NOMO-1 treated with dmso at 0.1 percent for 144 hours (cell line): ENCODE measurements at regions not wholly inside any gene's neighbourhood (a gene's known extent, or its start where the extent isn't known, plus 50 kb on each side); places are given as distances from the start of the nearest gene placed in this dataset.
"Not testable (repeated sequence)": the region's sequence is repeated elsewhere in the genome, so short reads cannot be mapped to it uniquely, and the experiment has no call there.

Experiments
- DNase-seq: peaks from one replicate; lab custom pipeline; 2025; ENCODE audit not compliant: unreplicated experiment; lab: John Stamatoyannopoulos, UW

- no peak for DNase-seq
Measured at GRCh38 chr1:221865808-221866207, 123.9 kb upstream of the DUSP10 start.

- no peak for DNase-seq
Measured at GRCh38 chr1:221863635-221864034, 121.7 kb upstream of the DUSP10 start.

- DNase-seq, result no peak
Measured at GRCh38 chr1:221862971-221863370, 121.1 kb upstream of the DUSP10 start.

- no peak for DNase-seq
Measured at GRCh38 chr1:221858818-221859611, 117.1 kb upstream of the DUSP10 start.

GRCh38 chr1:221857094-221857444, 115.2 kb upstream of the DUSP10 start:
- not testable (repeated sequence) for DNase-seq

- no peak for DNase-seq
Measured at GRCh38 chr1:221856228-221857093, 114.6 kb upstream of the DUSP10 start.

- DNase-seq, result no peak
Measured at GRCh38 chr1:221855156-221855555, 113.3 kb upstream of the DUSP10 start.

- DNase-seq, result no peak
Measured at GRCh38 chr1:221851336-221851735, 109.4 kb upstream of the DUSP10 start.

- DNase-seq, result no peak
Measured at GRCh38 chr1:221850470-221851187, 108.7 kb upstream of the DUSP10 start.

GRCh38 chr1:221849897-221850296, 108.0 kb upstream of the DUSP10 start:
- no peak for DNase-seq

GRCh38 chr1:221849110-221849509, 107.2 kb upstream of the DUSP10 start:
- DNase-seq, result no peak

GRCh38 chr1:221847676-221848075, 105.8 kb upstream of the DUSP10 start:
- DNase-seq, result no peak

- no peak for DNase-seq
Measured at GRCh38 chr1:221845650-221846371, 103.9 kb upstream of the DUSP10 start.

GRCh38 chr1:221841983-221842335, 100.1 kb upstream of the DUSP10 start:
- DNase-seq, result no peak

GRCh38 chr1:221841251-221841982, 99.5 kb upstream of the DUSP10 start:
- peak; percentile 71 for DNase-seq

- no peak for DNase-seq
Measured at GRCh38 chr1:221840511-221841243, 98.8 kb upstream of the DUSP10 start.

- no peak for DNase-seq
Measured at GRCh38 chr1:221839782-221840395, 98.0 kb upstream of the DUSP10 start.

GRCh38 chr1:221839321-221839720, 97.4 kb upstream of the DUSP10 start:
- DNase-seq, result no peak

- DNase-seq, result no peak
Measured at GRCh38 chr1:221837896-221838295, 96.0 kb upstream of the DUSP10 start.
